HG03139 (cell line): ENCODE measurements at regions not wholly inside any gene's neighbourhood (a gene's known extent, or its start where the extent isn't known, plus 50 kb on each side); places are given as distances from the start of the nearest gene placed in this dataset.
"Not testable (repeated sequence)": the region's sequence is repeated elsewhere in the genome, so short reads cannot be mapped to it uniquely, and the experiment has no call there.

Experiments used
- ATAC-seq: cut with Tn5 transposase; IDR thresholded peaks from one replicate; pipeline ENCODE4 v1.9.1; 2021; ENCODE audit not compliant: unreplicated experiment

DNA sequence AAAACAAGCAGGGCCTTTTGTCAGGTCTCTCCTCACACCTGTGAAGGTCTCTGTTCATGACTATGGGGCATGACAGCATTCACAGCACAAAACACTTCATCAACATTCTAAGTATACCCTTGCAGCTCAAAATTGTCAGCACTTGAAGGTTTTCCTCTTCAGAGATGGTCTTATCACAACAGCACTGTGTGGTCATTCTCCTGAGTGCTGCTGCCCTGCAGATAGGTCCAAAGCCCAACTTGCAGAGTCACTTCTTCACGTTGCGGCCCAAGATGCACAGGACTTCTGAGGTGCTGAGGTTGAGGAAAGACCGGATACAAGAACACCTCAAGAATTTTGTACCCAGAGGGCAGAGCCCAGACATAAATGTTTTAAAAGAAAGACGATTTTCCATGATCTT is 574.5 kb downstream of the UQCRFS1 start:
- ATAC-seq = no peak

DNA sequence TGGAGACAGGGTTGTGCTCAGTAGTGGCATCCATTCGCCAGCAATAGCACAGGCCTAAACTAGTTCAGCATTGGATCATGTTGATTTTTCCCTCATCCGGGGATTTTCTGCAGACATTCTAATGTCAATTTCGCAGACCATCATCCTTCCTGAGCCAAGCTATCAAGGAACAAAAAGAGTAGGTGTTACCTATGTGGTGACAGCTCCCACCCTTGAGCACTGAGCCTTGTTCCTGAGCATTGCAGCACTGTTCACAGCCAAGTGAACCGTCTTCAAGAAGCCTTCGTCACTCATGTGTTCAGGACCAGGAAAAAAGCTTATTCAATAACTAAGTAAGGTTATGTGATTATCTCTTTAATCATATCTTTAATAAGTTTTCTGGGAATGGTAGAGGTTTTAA is 576.2 kb downstream of the UQCRFS1 start:
- ATAC-seq = no peak

DNA sequence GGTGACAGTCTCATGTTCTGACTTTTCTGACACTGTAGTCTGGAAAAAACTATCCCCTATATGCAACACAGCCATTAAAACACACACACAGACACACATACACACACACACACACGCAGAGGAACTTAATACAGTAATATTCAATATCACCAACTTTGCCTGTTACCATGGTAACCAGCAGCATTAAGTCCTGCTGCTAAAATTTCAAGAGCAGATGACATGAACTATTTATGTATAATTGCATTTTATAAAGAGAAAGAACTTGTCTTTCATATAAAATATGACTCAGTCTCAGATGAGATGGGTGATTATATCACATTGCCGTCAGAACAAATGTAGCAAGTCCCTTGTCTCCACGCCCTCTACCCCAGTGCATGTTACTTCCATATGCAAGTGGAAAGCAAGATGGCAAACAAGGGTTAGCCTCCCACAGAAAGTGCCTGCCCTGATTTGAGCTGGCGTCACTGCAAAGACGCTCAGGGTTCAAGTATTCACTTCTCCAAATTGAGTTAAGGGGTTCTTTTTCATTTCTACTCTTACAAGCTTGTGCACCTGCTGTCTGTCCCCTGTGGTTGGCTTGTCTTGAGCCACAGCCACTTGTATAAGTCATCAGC is 576.8 kb downstream of the UQCRFS1 start:
- no peak for ATAC-seq

- ATAC-seq = no peak
Measured at GRCh38 chr19:28634837-28635236, 578.1 kb downstream of the UQCRFS1 start.

DNA sequence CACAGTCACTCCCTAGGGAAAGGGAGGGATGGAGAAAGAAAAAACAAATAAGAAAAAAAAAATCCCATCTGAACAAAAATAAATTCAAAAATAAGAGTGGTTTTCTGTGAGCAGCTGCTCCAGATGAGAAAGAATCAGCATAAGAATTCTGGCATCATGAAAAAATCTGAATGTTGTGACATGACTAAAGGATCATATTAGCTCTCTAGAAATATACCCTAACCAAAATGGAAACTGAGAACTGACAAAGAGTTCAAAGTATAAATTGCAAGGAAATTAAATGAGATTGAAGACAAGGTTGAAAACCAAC is 579.0 kb downstream of the UQCRFS1 start:
- no peak for ATAC-seq

DNA sequence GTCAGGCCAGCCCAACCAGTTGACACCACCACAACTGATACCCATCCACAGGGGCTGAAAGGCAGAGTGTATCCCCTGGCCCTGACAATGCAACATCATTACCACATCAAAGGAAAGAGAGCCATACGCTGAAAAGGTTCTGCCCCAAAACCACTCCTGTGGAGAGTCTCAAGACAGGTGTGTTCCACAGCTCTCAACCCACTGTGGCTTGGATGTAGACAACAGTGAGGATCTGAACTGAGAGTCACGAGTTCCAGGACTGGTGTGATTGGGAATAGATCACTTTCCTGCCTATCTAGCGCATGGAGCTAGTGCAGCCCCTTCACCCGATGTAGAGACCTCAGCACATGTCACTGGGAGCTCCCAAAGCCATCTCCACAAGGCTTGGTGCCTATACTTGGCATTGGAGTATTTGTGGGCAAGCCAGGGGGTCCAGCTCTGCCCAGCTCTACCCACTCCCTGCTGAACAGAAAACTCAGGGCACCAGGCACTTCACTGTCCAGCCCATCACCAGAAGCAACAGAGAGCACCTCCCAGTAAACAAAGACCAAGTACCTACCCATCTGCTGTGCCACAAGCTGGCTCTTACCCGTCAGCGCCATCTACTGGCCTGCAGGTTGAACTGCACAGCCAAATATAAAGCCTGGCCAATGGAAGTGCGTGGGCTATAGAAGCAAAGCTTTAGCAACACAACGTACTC is 579.5 kb downstream of the UQCRFS1 start:
- ATAC-seq = no peak

- no peak for ATAC-seq
Measured at GRCh38 chr19:28632371-28633080, 580.4 kb downstream of the UQCRFS1 start.

- no peak for ATAC-seq
Measured at GRCh38 chr19:28631961-28632360, 581.0 kb downstream of the UQCRFS1 start.

DNA sequence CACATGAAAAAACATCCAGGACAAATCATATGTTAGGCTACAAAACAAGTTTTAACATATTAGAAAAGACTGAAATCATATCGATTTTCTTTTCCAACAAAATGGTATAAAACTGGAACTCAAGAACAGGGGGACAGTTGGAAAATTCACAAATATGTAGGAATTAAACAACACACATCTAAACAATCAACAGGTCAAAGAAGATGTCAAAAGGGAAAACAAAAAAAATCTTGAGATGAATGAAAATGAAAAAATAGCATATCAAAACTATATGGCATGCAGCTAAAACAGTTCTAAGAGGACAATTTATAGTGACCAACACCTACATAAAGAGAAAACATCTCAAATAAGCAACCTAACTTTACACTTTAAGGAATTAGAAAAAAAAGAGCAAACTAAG is 585.3 kb downstream of the UQCRFS1 start:
- no peak for ATAC-seq

DNA sequence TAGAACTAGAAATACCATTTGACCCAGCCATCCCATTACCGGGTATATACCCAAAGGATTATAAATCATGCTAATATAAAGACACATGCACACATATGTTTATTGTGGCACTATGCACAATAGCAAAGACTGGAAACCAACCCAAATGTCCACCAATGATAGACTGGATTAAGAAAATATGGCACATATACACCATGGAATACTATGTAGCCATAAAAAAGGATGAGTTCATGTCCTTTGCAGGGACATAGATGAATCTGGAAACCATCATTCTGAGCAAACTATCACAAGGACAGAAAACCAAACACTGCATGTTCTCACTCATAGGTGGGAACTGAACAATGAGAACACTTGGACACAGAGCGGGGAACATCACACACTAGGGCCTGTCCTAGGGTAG is 586.5 kb downstream of the UQCRFS1 start:
- not testable (repeated sequence) for ATAC-seq

GRCh38 chr19:28619816-28620429 is 593.0 kb downstream of the UQCRFS1 start:
- ATAC-seq = no peak

- ATAC-seq = no peak
Measured at GRCh38 chr19:28618504-28618903, 594.4 kb downstream of the UQCRFS1 start.

GRCh38 chr19:28615966-28616365 is 597.0 kb downstream of the UQCRFS1 start:
- no peak for ATAC-seq

DNA sequence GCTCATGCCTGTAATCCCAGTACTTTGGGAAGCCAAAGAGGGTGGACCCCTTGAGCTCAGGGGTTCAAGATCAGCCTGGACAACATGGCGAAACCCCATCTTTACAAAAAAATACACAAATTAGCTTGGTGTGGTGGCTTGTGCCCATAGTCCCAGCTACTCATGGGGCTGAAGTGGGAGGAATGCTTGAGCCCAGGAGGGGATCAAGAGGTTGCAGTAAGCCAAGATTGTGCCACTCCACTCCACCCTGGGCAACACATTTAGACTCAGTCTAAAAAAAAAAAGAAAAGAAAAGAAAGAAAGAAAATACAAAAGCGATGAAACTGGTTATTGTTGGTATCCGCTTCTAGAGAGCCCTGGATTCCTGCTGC is 597.4 kb downstream of the UQCRFS1 start:
- ATAC-seq = no peak

DNA sequence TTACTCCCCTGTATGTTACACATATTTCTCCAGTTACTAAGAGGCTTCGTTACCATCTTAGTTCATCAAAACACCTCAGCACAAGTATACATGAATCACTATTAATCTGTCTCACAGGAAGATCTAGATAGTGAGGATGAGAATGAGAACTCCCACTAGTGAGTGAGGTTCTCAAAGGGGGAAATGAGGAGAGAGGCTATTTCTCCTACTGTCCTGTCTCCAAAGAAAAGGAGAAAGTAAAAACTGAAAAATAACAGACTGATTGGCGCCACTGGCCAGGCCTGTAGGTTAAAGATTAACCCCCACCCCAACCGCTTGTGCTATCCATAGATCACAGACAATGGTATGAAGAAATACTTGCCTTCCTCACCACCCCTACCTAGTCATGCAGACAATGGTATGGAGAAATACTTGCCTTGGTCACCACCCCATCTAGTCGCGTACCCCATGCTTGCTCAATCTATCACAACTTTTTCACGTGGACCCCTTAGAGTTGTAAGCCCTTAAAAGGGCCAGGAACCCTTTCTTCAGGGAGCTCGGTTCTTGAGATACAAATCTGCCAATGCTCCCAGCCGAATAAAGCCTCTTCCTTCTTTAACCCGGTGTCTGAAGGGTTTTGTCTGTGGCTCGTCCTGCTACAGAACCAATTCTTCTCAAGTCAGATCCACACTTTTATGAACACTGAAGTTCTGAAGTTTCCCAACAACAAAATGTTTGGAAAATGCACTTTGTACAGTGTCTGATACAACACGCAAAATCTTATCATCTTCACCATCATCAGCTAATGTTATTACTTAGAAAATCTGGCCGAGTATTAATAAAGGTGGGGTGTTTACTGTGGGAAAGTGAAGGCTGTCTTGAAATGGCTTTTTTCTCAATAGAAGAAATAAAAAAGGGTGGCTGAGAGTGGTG is 598.1 kb downstream of the UQCRFS1 start:
- ATAC-seq = no peak

DNA sequence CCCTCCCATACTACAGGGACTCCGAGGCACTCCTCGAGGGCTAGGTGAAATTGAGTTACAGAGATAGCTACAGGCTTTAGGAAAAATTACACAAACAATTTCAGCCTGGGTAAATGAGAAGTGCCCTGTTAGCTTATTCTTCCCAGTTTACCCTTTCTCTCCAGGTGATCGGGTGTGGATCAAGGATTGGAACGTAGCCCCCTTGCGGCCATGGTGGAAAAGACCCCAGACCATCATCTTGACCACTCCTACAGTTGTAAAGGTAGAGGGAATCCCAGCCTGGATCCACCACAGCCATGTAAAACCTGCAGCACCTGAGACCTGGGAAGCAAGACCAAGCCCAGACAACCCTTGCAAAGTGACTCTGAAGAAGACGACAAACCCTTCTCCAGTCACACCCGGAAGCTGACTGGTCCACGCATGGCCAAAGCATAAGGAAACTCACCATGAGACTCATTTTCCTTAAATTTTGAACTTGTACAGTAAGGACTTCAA is 600.6 kb downstream of the UQCRFS1 start:
- no peak for ATAC-seq

- not testable (repeated sequence) for ATAC-seq
Measured at GRCh38 chr19:28611227-28611914, 601.6 kb downstream of the UQCRFS1 start.

- ATAC-seq = no peak
Measured at GRCh38 chr19:28610731-28611130, 602.2 kb downstream of the UQCRFS1 start.

GRCh38 chr19:28609944-28610343 is 603.0 kb downstream of the UQCRFS1 start:
- ATAC-seq = no peak

DNA sequence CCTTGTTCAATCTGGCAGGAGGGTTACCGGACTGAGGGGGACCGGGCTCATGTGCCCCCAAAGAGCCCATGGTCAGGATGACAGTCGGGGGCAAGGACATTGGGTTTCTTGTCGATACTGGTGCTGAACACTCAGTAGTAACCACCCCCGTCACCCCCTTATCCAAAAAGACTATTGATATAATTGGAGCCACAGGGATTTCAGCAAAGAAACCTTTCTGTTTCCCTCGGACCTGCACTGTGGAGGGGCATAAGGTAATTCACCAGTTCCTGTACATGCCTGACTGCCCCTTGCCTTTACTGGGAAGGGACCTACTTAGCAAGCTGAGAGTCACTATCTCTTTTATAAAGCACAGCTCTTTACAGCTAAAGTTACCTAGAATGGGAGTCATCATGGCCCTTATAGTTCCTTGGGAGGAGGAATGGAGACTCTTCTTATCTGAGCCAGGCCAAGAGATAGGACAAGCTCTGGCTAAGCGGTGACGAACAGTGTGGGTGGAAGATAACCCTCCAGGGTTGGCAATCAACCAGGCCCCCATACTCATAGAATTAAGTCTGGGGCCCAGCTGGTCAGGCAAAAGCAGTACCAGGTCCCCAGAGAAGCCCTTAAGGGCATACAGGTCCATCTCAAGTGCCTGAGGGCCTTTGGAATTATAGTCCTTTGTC is 603.7 kb downstream of the UQCRFS1 start:
- ATAC-seq = no peak
